ENCODE measurements at regions not wholly inside any gene's neighbourhood (a gene's known extent, or its start where the extent isn't known, plus 50 kb on each side); places are given as distances from the start of the nearest gene placed in this dataset.

GRCh38 chr15:59933607-59934006 is 70.5 kb upstream of the FOXB1 start (continued):
- TF ChIP-seq ZBTB43 (CRISPR knock-in tag; IDR thresholded peaks at IDR 0.05): no peak
- TF ChIP-seq HMGXB4 (CRISPR knock-in tag; IDR thresholded peaks at IDR 0.05): no peak
- TF ChIP-seq PRDM15 (CRISPR knock-in tag; IDR thresholded peaks at IDR 0.05): no peak

- ChIA-PET CTCF (interaction anchor here (1.9 kb wide), 1 partner anchor 14 kb away, joined by 10 read pairs; no protein-coding TSS in a partner anchor), POLR2A (no interaction called here)
- H3K4me3 Mint-ChIP-seq: no peak overlapping the region
- H3K27me3 Mint-ChIP-seq (ENCODE audit: low read depth): no peaks in the 10 kb centered on the region; the same call in 1 of the 2 replicates
- no peaks in the 10 kb centered on the region for H3K36me3 Mint-ChIP-seq
- peaks cover 48% of the 10 kb centered on the region for H3K4me1 Mint-ChIP-seq
- no peak for ATAC-seq
- no peak overlapping the region for H3K27ac Mint-ChIP-seq
- TF ChIP-seq PRRX2 (CRISPR knock-in tag; IDR thresholded peaks at IDR 0.05) (no peak), IRF1 (CRISPR knock-in tag; IDR thresholded peaks at IDR 0.05) (no peak), ATF6 (CRISPR knock-in tag; IDR thresholded peaks at IDR 0.05) (no peak), ZNF138 (CRISPR knock-in tag; conservative IDR thresholded peaks at IDR 0.05) (no peak)
- no peak for DNase-seq (ENCODE audit: low spot score)
- no peaks in the 10 kb centered on the region for H3K9me3 Mint-ChIP-seq
Observed at GRCh38 chr15:59931646-59932261, 72.4 kb upstream of the FOXB1 start.

- ATAC-seq: no peak
- ChIA-PET POLR2A (no interaction called here), CTCF (interaction anchor here (0.7 to 0.9 kb wide), 2 partner anchors 69 to 97 kb away, joined by 3 read pairs; no protein-coding TSS in a partner anchor)
- peaks cover 4% of the 10 kb centered on the region; the same call in 1 of the 2 replicates for H3K9me3 Mint-ChIP-seq
- no peak for DNase-seq (ENCODE audit: low spot score)
- no peaks in the 10 kb centered on the region for H3K36me3 Mint-ChIP-seq
- H3K4me3 Mint-ChIP-seq: no peak overlapping the region
- no peak overlapping the region for H3K27ac Mint-ChIP-seq
- TF ChIP-seq TEAD4 (CRISPR knock-in tag; IDR thresholded peaks at IDR 0.05): no peak
- no peak for TF ChIP-seq ZMAT4 (CRISPR knock-in tag; IDR thresholded peaks at IDR 0.05)
- no peak for TF ChIP-seq ATF6 (CRISPR knock-in tag; IDR thresholded peaks at IDR 0.05)
- TF ChIP-seq FOXP1 (CRISPR knock-in tag; IDR thresholded peaks at IDR 0.05; ENCODE audit: borderline replicate concordance): no peak
- no peak for TF ChIP-seq NR1H2 (CRISPR knock-in tag; IDR thresholded peaks at IDR 0.05)
- no peak for TF ChIP-seq AFF4 (CRISPR knock-in tag; IDR thresholded peaks at IDR 0.05; ENCODE audit: borderline replicate concordance)
- H3K27me3 Mint-ChIP-seq (ENCODE audit: low read depth): no peaks in the 10 kb centered on the region; the same call in 1 of the 2 replicates
- H3K4me1 Mint-ChIP-seq: peaks cover 3% of the 10 kb centered on the region
Observed at GRCh38 chr15:59924812-59925522, 79.1 kb upstream of the FOXB1 start.

All from WTC11 (cell line).